HUES6 (cell line): ENCODE measurements at regions not wholly inside any gene's neighbourhood (a gene's known extent, or its start where the extent isn't known, plus 50 kb on each side); places are given as distances from the start of the nearest gene placed in this dataset.
"Not testable (repeated sequence)": the region's sequence is repeated elsewhere in the genome, so short reads cannot be mapped to it uniquely, and the experiment has no call there.

Experiments
- H3K27ac ChIP-seq: 2 replicates; pipeline ENCODE4 v1.7.0; 2013; ENCODE audit warnings: low read depth, mild to moderate bottlenecking, low read length, inconsistent platforms
- H3K27me3 ChIP-seq: 2 replicates; pipeline ENCODE4 v1.6.1; 2013; ENCODE audit warnings: low read length; ENCODE audit not compliant: control insufficient read depth, insufficient read depth
- H3K36me3 ChIP-seq: 2 replicates; pipeline ENCODE4 v1.6.1; 2013; ENCODE audit warnings: low read length; ENCODE audit not compliant: control insufficient read depth, insufficient read depth
- H3K4me1 ChIP-seq: 2 replicates; pipeline ENCODE4 v1.6.1; 2013; ENCODE audit warnings: low read length; ENCODE audit not compliant: control insufficient read depth, insufficient read depth
- H3K4me3 ChIP-seq: 2 replicates; pipeline ENCODE4 v1.5.1; 2013; ENCODE audit warnings: low read depth, low read length
- H3K9ac ChIP-seq: one replicate; pipeline ENCODE4 v1.6.1; 2013; ENCODE audit warnings: mild to moderate bottlenecking, low read length
- H3K9me3 ChIP-seq: 2 replicates; pipeline ENCODE4 v1.6.1; 2013; ENCODE audit warnings: low read depth, low read length; ENCODE audit not compliant: control insufficient read depth, insufficient read depth

GRCh38 chr10:120086066-120086465 is 193.5 kb downstream of the SEC23IP start:
- no peak overlapping the region for H3K27ac ChIP-seq
- H3K4me1 ChIP-seq = 0 out of 2 replicates have a peak, but pooled peaks cover 2% of the 10 kb centered on the region
- H3K36me3 ChIP-seq = no peaks in the 10 kb centered on the region
- H3K9ac ChIP-seq = no peak overlapping the region
- H3K9me3 ChIP-seq = peaks cover 7% of the 10 kb centered on the region; the same call in 1 of the 2 replicates
- no peaks in the 10 kb centered on the region for H3K27me3 ChIP-seq
- no peak overlapping the region for H3K4me3 ChIP-seq

GRCh38 chr10:120087109-120087508 is 194.6 kb downstream of the SEC23IP start:
- no peak overlapping the region for H3K9ac ChIP-seq
- no peaks in the 10 kb centered on the region for H3K27me3 ChIP-seq
- 0 out of 2 replicates have a peak, but pooled peaks cover 2% of the 10 kb centered on the region for H3K4me1 ChIP-seq
- no peak overlapping the region for H3K27ac ChIP-seq
- no peaks in the 10 kb centered on the region for H3K36me3 ChIP-seq
- peaks cover 7% of the 10 kb centered on the region; the same call in 1 of the 2 replicates for H3K9me3 ChIP-seq
- no peak overlapping the region for H3K4me3 ChIP-seq

- Histone ChIP-seq H3K36me3 (no peaks in the 10 kb centered on the region), H3K9ac (no peak overlapping the region), H3K27me3 (no peaks in the 10 kb centered on the region), H3K27ac (no peak overlapping the region), H3K9me3 (peaks cover 4% of the 10 kb centered on the region; the same call in 1 of the 2 replicates), H3K4me1 (peaks cover 22% of the 10 kb centered on the region), H3K4me3 (no peak overlapping the region)
Observed at GRCh38 chr10:120095875-120096274, 203.3 kb downstream of the SEC23IP start.

- H3K9me3 ChIP-seq = peaks cover 4% of the 10 kb centered on the region; the same call in 1 of the 2 replicates
- no peak overlapping the region for H3K4me3 ChIP-seq
- H3K4me1 ChIP-seq = peaks cover 22% of the 10 kb centered on the region
- no peaks in the 10 kb centered on the region for H3K27me3 ChIP-seq
- no peak overlapping the region for H3K27ac ChIP-seq
- H3K9ac ChIP-seq = no peak overlapping the region
- no peaks in the 10 kb centered on the region for H3K36me3 ChIP-seq
Observed at GRCh38 chr10:120097766-120098165, 205.2 kb downstream of the SEC23IP start.

- Histone ChIP-seq H3K36me3 (no peaks in the 10 kb centered on the region), H3K4me3 (no peak overlapping the region), H3K4me1 (peaks cover 22% of the 10 kb centered on the region), H3K27ac (no peak overlapping the region), H3K27me3 (no peaks in the 10 kb centered on the region), H3K9me3 (peaks cover 4% of the 10 kb centered on the region; the same call in 1 of the 2 replicates), H3K9ac (no peak overlapping the region)
Observed at GRCh38 chr10:120098232-120098930, 205.9 kb downstream of the SEC23IP start.

GRCh38 chr10:120103738-120104560 is 211.4 kb downstream of the SEC23IP start:
- no peaks in the 10 kb centered on the region for H3K9me3 ChIP-seq

GRCh38 chr10:120105001-120105400 is 212.5 kb downstream of the SEC23IP start:
- Histone ChIP-seq H3K9me3 (no peaks in the 10 kb centered on the region), H3K36me3 (no peaks in the 10 kb centered on the region), H3K27me3 (no peaks in the 10 kb centered on the region)

More at GRCh38 chr10:120103738-120104560, 211.4 kb downstream of the SEC23IP start:
- H3K36me3 ChIP-seq = no peaks in the 10 kb centered on the region
- peaks cover 13% of the 10 kb centered on the region for H3K4me1 ChIP-seq
- H3K9ac ChIP-seq = no peak overlapping the region
- H3K4me3 ChIP-seq = no peak overlapping the region
- H3K27ac ChIP-seq = no peak overlapping the region
- no peaks in the 10 kb centered on the region for H3K27me3 ChIP-seq

GRCh38 chr10:120105492-120105891 is 213.0 kb downstream of the SEC23IP start:
- H3K9me3 ChIP-seq = no peaks in the 10 kb centered on the region
- H3K4me3 ChIP-seq = no peak overlapping the region
- no peak overlapping the region for H3K27ac ChIP-seq
- H3K27me3 ChIP-seq = no peaks in the 10 kb centered on the region
- no peaks in the 10 kb centered on the region for H3K36me3 ChIP-seq
- no peaks in the 10 kb centered on the region for H3K4me1 ChIP-seq
- H3K9ac ChIP-seq = no peak overlapping the region

More at GRCh38 chr10:120105001-120105400, 212.5 kb downstream of the SEC23IP start:
- H3K27ac ChIP-seq = no peak overlapping the region
- H3K9ac ChIP-seq = no peak overlapping the region
- no peak overlapping the region for H3K4me3 ChIP-seq
- 0 out of 2 replicates have a peak, but pooled peaks cover 3% of the 10 kb centered on the region for H3K4me1 ChIP-seq

- H3K36me3 ChIP-seq = no peaks in the 10 kb centered on the region
- no peaks in the 10 kb centered on the region for H3K4me1 ChIP-seq
- no peak overlapping the region for H3K9ac ChIP-seq
- no peak overlapping the region for H3K27ac ChIP-seq
- H3K4me3 ChIP-seq = no peak overlapping the region
- H3K9me3 ChIP-seq = no peaks in the 10 kb centered on the region
- no peaks in the 10 kb centered on the region for H3K27me3 ChIP-seq
Observed at GRCh38 chr10:120108916-120109315, 216.4 kb downstream of the SEC23IP start.

GRCh38 chr10:120109725-120110124 is 217.2 kb downstream of the SEC23IP start:
- not testable (repeated sequence) for H3K27me3 ChIP-seq

GRCh38 chr10:120110196-120110595 is 217.7 kb downstream of the SEC23IP start:
- Histone ChIP-seq H3K27ac (no peak overlapping the region), H3K9me3 (no peaks in the 10 kb centered on the region), H3K4me1 (no peaks in the 10 kb centered on the region), H3K27me3 (no peaks in the 10 kb centered on the region), H3K9ac (no peak overlapping the region), H3K36me3 (no peaks in the 10 kb centered on the region), H3K4me3 (no peak overlapping the region)

More at GRCh38 chr10:120109725-120110124, 217.2 kb downstream of the SEC23IP start:
- H3K36me3 ChIP-seq, H3K4me3 ChIP-seq, H3K27ac ChIP-seq, H3K9ac ChIP-seq, H3K9me3 ChIP-seq, H3K4me1 ChIP-seq: not testable (repeated sequence)
